HEK293T (cell line): ENCODE measurements at regions not wholly inside any gene's neighbourhood (a gene's known extent, or its start where the extent isn't known, plus 50 kb on each side); places are given as distances from the start of the nearest gene placed in this dataset.

Source experiments
- CTCF ChIA-PET: fragments of 350-600 bp; formaldehyde crosslinking; extraction: SDS; loops from one replicate; lab custom pipeline; 2021; ENCODE audit warnings: antibody characterized with exemption, inconsistent platforms; lab: Yijun Ruan, JAX
- POLR2A ChIA-PET: fragments of 350-600 bp; formaldehyde crosslinking; extraction: SDS; loops from one replicate; lab custom pipeline; 2020; ENCODE audit warnings: antibody characterized with exemption, inconsistent platforms; lab: Yijun Ruan, JAX
- DNase-seq: peaks from one replicate; pipeline ENCODE4 v3.0.0; 2012; ENCODE audit warnings: mixed read lengths; ENCODE audit errors: extremely low spot score
- ARNT ChIP-seq: fragments of 450-650 bp; IDR thresholded peaks from 2 replicates; pipeline ENCODE4 v1.6.1; 2017; ENCODE audit warnings: mild to moderate bottlenecking
- BHLHE40 ChIP-seq: fragments of 450-650 bp; IDR thresholded peaks from 2 replicates; pipeline ENCODE4 v1.6.1; 2016; ENCODE audit warnings: mild to moderate bottlenecking, moderate library complexity, borderline replicate concordance
- CTBP1 ChIP-seq: fragments of 450-650 bp; IDR thresholded peaks from 2 replicates; pipeline ENCODE4 v1.6.1; 2016; ENCODE audit warnings: borderline replicate concordance
- ELF4 ChIP-seq: fragments of 450-650 bp; IDR thresholded peaks from 2 replicates; pipeline ENCODE4 v1.6.1; 2017; ENCODE audit warnings: antibody characterized with exemption
- FOXA1 ChIP-seq: fragments of 450-650 bp; IDR thresholded peaks from 2 replicates; pipeline ENCODE4 v1.6.1; 2016; ENCODE audit warnings: mild to moderate bottlenecking
- FOXK2 ChIP-seq: fragments of 450-650 bp; IDR thresholded peaks from 2 replicates; pipeline ENCODE4 v1.6.1; 2016; ENCODE audit warnings: mild to moderate bottlenecking
- FOXM1 ChIP-seq: fragments of 450-650 bp; IDR thresholded peaks from 2 replicates; pipeline ENCODE4 v1.6.1; 2017; ENCODE audit warnings: mild to moderate bottlenecking, borderline replicate concordance
- HDGF ChIP-seq: fragments of 450-650 bp; IDR thresholded peaks from 2 replicates; pipeline ENCODE4 v1.6.1; 2017; ENCODE audit warnings: antibody characterized with exemption, borderline replicate concordance
- L3MBTL2 ChIP-seq: fragments of 450-650 bp; conservative IDR thresholded peaks from 2 replicates; pipeline ENCODE4 v1.6.1; 2016; ENCODE audit warnings: mild to moderate bottlenecking
- LEF1 ChIP-seq: fragments of 450-650 bp; IDR thresholded peaks from 2 replicates; pipeline ENCODE4 v1.6.1; 2017; ENCODE audit warnings: mild to moderate bottlenecking, borderline replicate concordance
- NFRKB ChIP-seq: fragments of 450-650 bp; IDR thresholded peaks from 2 replicates; pipeline ENCODE4 v1.6.1; 2016; ENCODE audit warnings: mild to moderate bottlenecking, moderate library complexity
- PKNOX1 ChIP-seq: fragments of 450-650 bp; IDR thresholded peaks from 2 replicates; pipeline ENCODE4 v1.6.1; 2016
- SP1 ChIP-seq: fragments of 450-650 bp; IDR thresholded peaks from 2 replicates; pipeline ENCODE4 v1.6.1; 2017
- SUZ12 ChIP-seq: fragments of 450-650 bp; IDR thresholded peaks from 2 replicates; pipeline ENCODE4 v1.6.1; 2016; ENCODE audit warnings: mild to moderate bottlenecking
- TARDBP ChIP-seq: fragments of 450-650 bp; IDR thresholded peaks from 2 replicates; pipeline ENCODE4 v1.6.1; 2016
- ZNF384 ChIP-seq: fragments of 450-650 bp; IDR thresholded peaks from 2 replicates; pipeline ENCODE4 v1.6.1; 2016

GRCh38 chr5:93978222-93978621 lies 236.8 kb upstream of the POU5F2 start:
- ChIA-PET POLR2A (no interaction called here), CTCF (no interaction called here)
- TF ChIP-seq SUZ12 (no peak), SP1 (no peak), PKNOX1 (no peak), NFRKB (no peak), FOXA1 (no peak), ELF4 (no peak), FOXK2 (no peak), FOXM1 (no peak), BHLHE40 (no peak), HDGF (no peak), ZNF384 (no peak), ARNT (no peak)
- DNase-seq = no peak

GRCh38 chr5:93967923-93968322 lies 226.5 kb upstream of the POU5F2 start:
- POLR2A ChIA-PET = no interaction called here
- CTCF ChIA-PET = no interaction called here
- no peak for DNase-seq
- peak; percentile 74 for TF ChIP-seq PKNOX1
- TF ChIP-seq ZNF384 = peak; percentile 85
- TF ChIP-seq L3MBTL2 = no peak
- TF ChIP-seq FOXA1 = peak; percentile 93
- TF ChIP-seq FOXK2 = peak; percentile 79; the same call in 1 of the 2 replicates
- no peak for TF ChIP-seq LEF1
- TF ChIP-seq NFRKB = no peak
- TF ChIP-seq ELF4 = 0 out of 2 replicates have a peak, but pooled peaks have one; percentile 19
- no peak for TF ChIP-seq TARDBP
- no peak for TF ChIP-seq FOXM1
- TF ChIP-seq ARNT = peak; percentile 73
- TF ChIP-seq BHLHE40 = no peak
- no peak for TF ChIP-seq HDGF
- TF ChIP-seq SP1 = no peak
- TF ChIP-seq CTBP1 = peak; percentile 97
- no peak for TF ChIP-seq SUZ12

- POLR2A ChIA-PET = no interaction called here
- CTCF ChIA-PET = no interaction called here
- no peak for DNase-seq
- TF ChIP-seq SUZ12 (no peak), TARDBP (no peak), FOXK2 (no peak)
Measured at GRCh38 chr5:93964421-93964820, 223.0 kb upstream of the POU5F2 start.

GRCh38 chr5:93960042-93960441 lies 218.6 kb upstream of the POU5F2 start:
- ChIA-PET POLR2A (no interaction called here), CTCF (interaction anchor here (0.7 kb wide), 1 partner anchor 233 kb away, joined by 3 read pairs; no protein-coding TSS in a partner anchor)
- no peak for DNase-seq
- TF ChIP-seq NFRKB = no peak

GRCh38 chr5:93956006-93956405 lies 214.6 kb upstream of the POU5F2 start:
- ChIA-PET CTCF (no interaction called here), POLR2A (no interaction called here)
- TF ChIP-seq ELF4 (no peak), FOXA1 (no peak), PKNOX1 (no peak), L3MBTL2 (no peak), CTBP1 (no peak), ZNF384 (no peak), NFRKB (no peak), SP1 (no peak), BHLHE40 (no peak), ARNT (no peak), FOXM1 (no peak), SUZ12 (no peak), HDGF (no peak), TARDBP (no peak), LEF1 (no peak), FOXK2 (no peak)
- no peak for DNase-seq

- CTCF ChIA-PET = no interaction called here
- no peak for DNase-seq
- POLR2A ChIA-PET = no interaction called here
- TF ChIP-seq ZNF384 (no peak), BHLHE40 (no peak), SUZ12 (no peak), NFRKB (no peak), SP1 (no peak), ARNT (no peak), L3MBTL2 (no peak), ELF4 (no peak), CTBP1 (no peak), FOXA1 (no peak), PKNOX1 (no peak), FOXK2 (no peak), TARDBP (no peak), HDGF (no peak), LEF1 (no peak), FOXM1 (no peak)
Measured at GRCh38 chr5:93954421-93955069, 213.1 kb upstream of the POU5F2 start.
